K562 (cell line): ENCODE measurements at regions not wholly inside any gene's neighbourhood (a gene's known extent, or its start where the extent isn't known, plus 50 kb on each side); places are given as distances from the start of the nearest gene placed in this dataset.

Source experiments
- ATAC-seq: fragments of 200-7000 bp; cut with Tn5 transposase; 3 replicates; pipeline ENCODE4 v1.9.1; 2020; ENCODE audit warnings: moderate library complexity
- BruUV-seq: library from RNA; stranded (reverse); fragments of 400-500 nt; replicated peaks from 2 replicates; lab custom pipeline; 2021; lab: Mats Ljungman, UMichigan
- CTCF ChIA-PET: fragments of 300-600 bp; formaldehyde crosslinking; extraction: SDS; loops from one replicate; lab custom pipeline; 2021; ENCODE audit warnings: low intra/inter-chr PET ratio; lab: Yijun Ruan, JAX
- POLR2A ChIA-PET: fragments of 300-600, 350-650 bp; sonication (Branson Sonifier 250); formaldehyde crosslinking; extraction: SDS; loops from one replicate; lab custom pipeline; 2021; ENCODE audit warnings: antibody characterized with exemption, inconsistent platforms; lab: Yijun Ruan, JAX
- DNase-seq, 4 experiments: peaks; one replicate each; pipeline versions ENCODE4 v3.0.0 to v3.0.0-alpha.2; 2011 to 2018; ENCODE audit warnings: low spot score in 3 of 4, mixed read lengths in 3 of 4; ENCODE audit errors: extremely low read depth in 1 of 4
- FAIRE-seq: peaks from 2 replicates; lab custom pipeline; 2011; peaks lifted over from hg19 to GRCh38; lab: Jason Lieb, UNC
- H2AFZ ChIP-seq: 2 replicates; pipeline ENCODE4 v1.6.0; 2011; ENCODE audit warnings: low read depth, low read length, control low read depth, inconsistent platforms
- H3K27ac ChIP-seq: fragments of 200-600 bp; 3 replicates; pipeline ENCODE4 v1.8.0; 2011; ENCODE audit warnings: low read depth, mild to moderate bottlenecking, control low read depth, inconsistent platforms, low read length, moderate library complexity, mixed read lengths; ENCODE audit errors: extremely low read depth
- H3K27me3 ChIP-seq, 2 experiments: fragments of 300-600 bp in 1 of 2; 2 replicates in 1 of 2; 3 replicates in 1 of 2; pipeline versions ENCODE4 v1.6.0 to v1.8.0; 2011; ENCODE audit warnings: inconsistent platforms in 2 of 2, low read length in 2 of 2, mild to moderate bottlenecking in 1 of 2, mixed read lengths in 1 of 2, moderate library complexity in 1 of 2; ENCODE audit not compliant: control insufficient read depth in 2 of 2, insufficient read depth in 2 of 2
- H3K36me3 ChIP-seq: fragments of 300-600 bp; 3 replicates; pipeline ENCODE4 v1.8.0; 2011; ENCODE audit warnings: mild to moderate bottlenecking, low read length, inconsistent platforms; ENCODE audit not compliant: control insufficient read depth, insufficient read depth
- H3K4me1 ChIP-seq, 2 experiments: fragments of 200-600 bp in 1 of 2; replicated peaks in 1 of 2; 2 replicates in 1 of 2; 3 replicates in 1 of 2; pipeline versions ENCODE4 v1.5.1 to v1.8.0; 2011; ENCODE audit warnings: inconsistent platforms in 2 of 2, low read length in 2 of 2, mild to moderate bottlenecking in 1 of 2, mixed read lengths in 1 of 2, moderate library complexity in 1 of 2; ENCODE audit not compliant: control insufficient read depth in 2 of 2, insufficient read depth in 2 of 2
- H3K4me2 ChIP-seq: 2 replicates; pipeline ENCODE4 v1.6.1; 2011; ENCODE audit warnings: low read length, control low read depth, inconsistent platforms, mixed read lengths; ENCODE audit not compliant: insufficient read depth
- H3K4me3 ChIP-seq: fragments of 200-600 bp; sonication (generic), shearing (Covaris generic); 2 replicates; pipeline ENCODE4 v1.5.1; 2016; ENCODE audit warnings: control low read depth, inconsistent platforms
- H3K79me2 ChIP-seq: fragments of 200-600 bp; 3 replicates; pipeline ENCODE4 v1.8.0; 2011; ENCODE audit warnings: low read length, inconsistent platforms; ENCODE audit not compliant: control insufficient read depth, insufficient read depth
- H3K9ac ChIP-seq, 2 experiments: 2 replicates each; pipeline versions ENCODE4 v1.6.0 to v1.6.1; 2011; ENCODE audit warnings: low read depth in 2 of 2, low read length in 2 of 2, control low read depth in 1 of 2, inconsistent platforms in 1 of 2, mild to moderate bottlenecking in 1 of 2, mixed read lengths in 1 of 2; ENCODE audit not compliant: insufficient read depth in 1 of 2
- H3K9me1 ChIP-seq: one replicate; pipeline ENCODE4 v1.6.0; 2011; ENCODE audit warnings: inconsistent platforms, mild to moderate bottlenecking, low read length, moderate library complexity; ENCODE audit not compliant: control insufficient read depth, insufficient read depth
- H3K9me3 ChIP-seq: replicated peaks from 2 replicates; pipeline ENCODE4 v1.5.1; 2011; ENCODE audit warnings: low read depth, low read length, inconsistent platforms; ENCODE audit not compliant: control insufficient read depth, insufficient read depth
- H4K20me1 ChIP-seq: replicated peaks from 2 replicates; pipeline ENCODE4 v1.6.1; 2011; ENCODE audit warnings: low read length, inconsistent platforms, mixed read lengths; ENCODE audit not compliant: control insufficient read depth, insufficient read depth
- CREB1 ChIP-seq, 2 experiments: sonication (generic) in 1 of 2; formaldehyde crosslinking in 1 of 2; IDR thresholded peaks; 2 replicates each; pipeline versions ENCODE4 v1.6.1 to v1.8.0; 2012 to 2022; ENCODE audit warnings: inconsistent platforms in 1 of 2, mild to moderate bottlenecking in 1 of 2, missing genetic modification reagents in 1 of 2, moderate library complexity in 1 of 2
- ELK3 ChIP-seq: fragments of 450-650 bp; formaldehyde crosslinking; IDR thresholded peaks from 2 replicates; pipeline ENCODE4 v1.4.0; 2020; ENCODE audit warnings: mild to moderate bottlenecking
- GATA2 ChIP-seq: sonication (generic); formaldehyde crosslinking; IDR thresholded peaks from 2 replicates; pipeline ENCODE4 v1.4.0; 2020; ENCODE audit warnings: mild to moderate bottlenecking, missing genetic modification reagents
- GTF2E2 ChIP-seq: fragments of 200-800 bp; sonication (Bioruptor generic); IDR thresholded peaks from 2 replicates; pipeline ENCODE4 v1.6.1; 2016; ENCODE audit warnings: missing genetic modification characterization, missing compliant biosample characterization
- HDAC3 ChIP-seq: fragments of 450-650 bp; IDR thresholded peaks from 2 replicates; pipeline ENCODE4 v1.6.1; 2018; ENCODE audit warnings: borderline replicate concordance, mild to moderate bottlenecking, moderate library complexity; ENCODE audit not compliant: partially characterized antibody
- HINFP ChIP-seq: fragments of 450-650 bp; conservative IDR thresholded peaks from 2 replicates; pipeline ENCODE4 v1.6.1; 2016; ENCODE audit warnings: missing genetic modification characterization, low read depth, mild to moderate bottlenecking, control low read depth, missing compliant biosample characterization
- HOXB6 ChIP-seq: fragments of 250-450 bp; sonication (Bioruptor Pico); IDR thresholded peaks from 2 replicates; pipeline ENCODE4 v1.5.1; 2022; ENCODE audit warnings: mild to moderate bottlenecking, borderline replicate concordance
- JUND ChIP-seq, 2 experiments: IDR thresholded peaks; 2 replicates in 1 of 2; 3 replicates in 1 of 2; pipeline ENCODE4 v1.6.1; 2011; ENCODE audit warnings: borderline replicate concordance in 2 of 2, low read depth in 2 of 2, low read length in 2 of 2, improper control_type of control experiment in 1 of 2, missing biosample characterization in 1 of 2, missing genetic modification characterization in 1 of 2, missing genetic modification reagents in 1 of 2
- LEF1 ChIP-seq: fragments of 450-650 bp; IDR thresholded peaks from 2 replicates; pipeline ENCODE4 v1.6.1; 2016; ENCODE audit warnings: mild to moderate bottlenecking
- MYC ChIP-seq, 2 experiments: fragments of 250-450 bp in 1 of 2; sonication (Bioruptor Pico) in 1 of 2; IDR thresholded peaks; 2 replicates each; pipeline versions ENCODE4 v1.5.1 to v1.6.1; 2012 to 2021; ENCODE audit warnings: low read depth in 2 of 2, borderline replicate concordance in 1 of 2, improper control_type of control experiment in 1 of 2, low read length in 1 of 2, mild to moderate bottlenecking in 1 of 2, moderate library complexity in 1 of 2
- NCOA1 ChIP-seq: fragments of 450-650 bp; IDR thresholded peaks from 2 replicates; pipeline ENCODE4 v1.6.1; 2016; ENCODE audit warnings: low read depth
- NR2C2 ChIP-seq, 2 experiments: fragments of 200-800 bp in 1 of 2; sonication (Bioruptor generic) in 1 of 2; sonication (generic) in 1 of 2; formaldehyde crosslinking in 1 of 2; IDR thresholded peaks; 2 replicates each; pipeline versions ENCODE4 v1.6.1 to v1.8.0; 2016 to 2022; ENCODE audit warnings: mild to moderate bottlenecking in 1 of 2, missing compliant biosample characterization in 1 of 2, missing genetic modification characterization in 1 of 2, missing genetic modification reagents in 1 of 2
- PHB2 ChIP-seq: fragments of 450-650 bp; IDR thresholded peaks from 2 replicates; pipeline ENCODE4 v1.6.1; 2017; ENCODE audit warnings: low read depth
- STAG1 ChIP-seq: sonication (generic); formaldehyde crosslinking; IDR thresholded peaks from 2 replicates; pipeline ENCODE4 v1.5.0; 2020; ENCODE audit warnings: missing genetic modification reagents, borderline replicate concordance
- TAF1 ChIP-seq: IDR thresholded peaks from 2 replicates; pipeline ENCODE4 v1.6.1; 2011; ENCODE audit warnings: mild to moderate bottlenecking, low read length, moderate library complexity; ENCODE audit not compliant: insufficient read depth, control insufficient read depth, severe bottlenecking; ENCODE audit errors: extremely low read depth
- TFE3 ChIP-seq: fragments of 450-650 bp; formaldehyde crosslinking; IDR thresholded peaks from 2 replicates; pipeline ENCODE4 v1.4.0; 2020; ENCODE audit warnings: mild to moderate bottlenecking, mixed read lengths
- YBX1 ChIP-seq: fragments of 450-650 bp; IDR thresholded peaks from 2 replicates; pipeline ENCODE4 v1.7.1; 2016; ENCODE audit warnings: mild to moderate bottlenecking
- ZNF175 ChIP-seq: fragments of 200-800 bp; sonication (Bioruptor generic); IDR thresholded peaks from 2 replicates; pipeline ENCODE4 v1.6.1; 2016; ENCODE audit warnings: low read depth, mild to moderate bottlenecking, missing genetic modification characterization, missing compliant biosample characterization
- ZNF239 ChIP-seq: fragments of 250-450 bp; sonication (Bioruptor Pico); IDR thresholded peaks from 2 replicates; pipeline ENCODE4 v1.4.0; 2020; ENCODE audit warnings: mild to moderate bottlenecking
- WGBS: fragments of 100-300 bp; shearing (Covaris generic); methylation state at CpG from one replicate; pipeline ENCODE4 v1.1.6; 2016; ENCODE audit warnings: low coverage, mixed read lengths; ENCODE audit not compliant: insufficient coverage; ENCODE audit errors: missing lambda C conversion rate; 5-methylcytosine and 5-hydroxymethylcytosine counted together
- in situ Hi-C: fragments of 300-500 bp; cut with MboI; formaldehyde crosslinking; loops from 4 replicates; pipeline ENCODE4 v1.15.0; 2018; ENCODE audit warnings: inconsistent platforms, mixed read lengths
- intact Hi-C: fragments of 100-400 bp; cut with micrococcal nuclease; formaldehyde crosslinking; loops from 2 replicates; pipeline ENCODE4 v1.14.2; 2022

- intact Hi-C loops = no loop called here
These were observed 156.6 kb downstream of the TLR4 start for GRCh38 chr9:117860849-117861248.

More at GRCh38 chr9:117860849-117861248, 156.6 kb downstream of the TLR4 start:
- BruUV-seq = no TSS peak
- Histone ChIP-seq H4K20me1 (no peaks in the 10 kb centered on the region), H3K36me3 (no peaks in the 10 kb centered on the region)
- WGBS = 0% methylated on average over 1 of the region's 1 CpG
- no peak for TF ChIP-seq JUND (IDR thresholded peaks at IDR 0.05; ENCODE audit: borderline replicate concordance, low read depth, low read length)
- no peak for TF ChIP-seq JUND (tag; IDR thresholded peaks at IDR 0.05; ENCODE audit: borderline replicate concordance, low read depth, low read length)
- no peak for TF ChIP-seq NCOA1
- no peak for TF ChIP-seq YBX1
- no peak for TF ChIP-seq ZNF175 (CRISPR knock-in tag)
- TF ChIP-seq ELK3 (CRISPR knock-in tag) = no peak
- TF ChIP-seq STAG1 (CRISPR knock-in tag) = no peak
- TF ChIP-seq MYC (IDR thresholded peaks at IDR 0.05; ENCODE audit: low read depth, low read length) = no peak
- TF ChIP-seq MYC (CRISPR knock-in tag; IDR thresholded peaks at IDR 0.05; ENCODE audit: borderline replicate concordance, low read depth) = no peak
- TF ChIP-seq TFE3 = no peak
- TF ChIP-seq HINFP (tag) = no peak
- no peak for TF ChIP-seq NR2C2 (CRISPR knock-in tag; IDR thresholded peaks at IDR 0.05)
- TF ChIP-seq NR2C2 (tag; IDR thresholded peaks at IDR 0.05) = no peak
- TF ChIP-seq LEF1 = no peak
- TF ChIP-seq GTF2E2 (tag) = no peak
- no peak for TF ChIP-seq GATA2
- no peak for TF ChIP-seq HDAC3
- TF ChIP-seq CREB1 (IDR thresholded peaks at IDR 0.05) = no peak
- no peak for TF ChIP-seq CREB1 (CRISPR knock-in tag; IDR thresholded peaks at IDR 0.05)
- TF ChIP-seq TAF1 = no peak
- TF ChIP-seq HOXB6 = no peak
- no peak for TF ChIP-seq ZNF239
- no peak for TF ChIP-seq PHB2
- TF ChIP-seq, all 486 proteins: peak for 0
- in situ Hi-C loops = no loop called here
- ATAC-seq (no peak), DNase-seq (no peak), FAIRE-seq (no peak)
- CTCF ChIA-PET = no interaction called here
- H3K4me3 ChIP-seq = no peak overlapping the region
- no peaks in the 10 kb centered on the region for H3K79me2 ChIP-seq
- no peaks in the 10 kb centered on the region for H3K9me3 ChIP-seq
- no peak overlapping the region for H3K9ac ChIP-seq
- H3K9me1 ChIP-seq = no peaks in the 10 kb centered on the region
- H3K27ac ChIP-seq = no peak overlapping the region
- POLR2A ChIA-PET = no interaction called here
- no peak overlapping the region for H2AFZ ChIP-seq
- H3K4me1 ChIP-seq = no peaks in the 10 kb centered on the region
- H3K4me2 ChIP-seq = no peak overlapping the region
- H3K27me3 ChIP-seq = no peaks in the 10 kb centered on the region
